Left lung (tissue), 4 donors: ENCODE measurements at regions not wholly inside any gene's neighbourhood (a gene's known extent, or its start where the extent isn't known, plus 50 kb on each side); places are given as distances from the start of the nearest gene placed in this dataset.
A peak's percentile ranks its signal among the peaks of the same experiment; 100 is the strongest.

Experiments used
- ATAC-seq: fragments of 200-7000 bp; cut with Tn5 transposase; one replicate; pipeline ENCODE4 v1.9.1; 2020; ENCODE audit warnings: moderate library complexity
- DNase-seq, 4 donors: peaks; one replicate each; pipeline ENCODE4 v3.0.0-alpha.2; 2013 to 2020
- H3K27ac ChIP-seq, 2 donors: fragments of 200-600 bp; sonication (generic) in 1 of 2; one replicate each; pipeline versions ENCODE4 v1.5.0 to v1.8.0; 2020 to 2021
- H3K27me3 ChIP-seq, 2 donors: fragments of 200-600 bp; sonication (generic) in 1 of 2; one replicate each; pipeline versions ENCODE4 v1.5.0 to v1.8.0; 2020 to 2021
- H3K36me3 ChIP-seq, 2 donors: fragments of 200-600 bp; sonication (generic) in 1 of 2; one replicate each; pipeline versions ENCODE4 v1.5.0 to v1.8.0; 2020 to 2021
- H3K4me1 ChIP-seq, 2 donors: fragments of 200-600 bp; one replicate each; pipeline ENCODE4 v1.8.0; 2021
- H3K4me3 ChIP-seq, 2 donors: fragments of 200-600 bp; sonication (generic) in 1 of 2; one replicate each; pipeline versions ENCODE4 v1.5.0 to v1.8.0; 2020 to 2021; ENCODE audit warnings: mild to moderate bottlenecking in 1 of 2
- H3K9me3 ChIP-seq, 2 donors: fragments of 200-600 bp; sonication (generic) in 1 of 2; one replicate each; pipeline versions ENCODE4 v1.5.0 to v1.8.0; 2020 to 2021
- intact Hi-C, 2 donors: fragments of 100-400 bp; cut with DNase I; formaldehyde crosslinking; loops; one replicate each; pipeline versions ENCODE4 v1.11.2 to v1.14.2; 2022
- TF ChIP-seq, protein P1 (sequence below), 2 donors: fragments of 200-600 bp; sonication (generic) in 1 of 2; IDR thresholded peaks; one replicate each; pipeline versions ENCODE4 v1.5.0 to v1.8.0; 2021; ENCODE audit warnings: antibody characterized with exemption in 2 of 2
- donor health status: DM: no; HTN: yes; CAD: no.
- donor health status: DM: no; HTN: no; CAD: no.

GRCh38 chr5:174311121-174311520, 265.6 kb downstream of the NSG2 start:
- H3K4me3 ChIP-seq: no peak overlapping the region
- intact Hi-C loops: loop anchor here in 1 of 2 donors (5.0 kb wide), 1 partner anchor 684 kb away; no protein-coding TSS in a partner anchor
- no peaks in the 10 kb centered on the region for H3K9me3 ChIP-seq
- no peak for DNase-seq
- peaks cover 10 to 57% of the 10 kb centered on the region in 2 donors for H3K27me3 ChIP-seq
- peaks cover 0 to 10% of the 10 kb centered on the region in 2 donors for H3K4me1 ChIP-seq
- no peak for ATAC-seq
- H3K27ac ChIP-seq: no peak overlapping the region
- TF ChIP-seq, protein P1, sequence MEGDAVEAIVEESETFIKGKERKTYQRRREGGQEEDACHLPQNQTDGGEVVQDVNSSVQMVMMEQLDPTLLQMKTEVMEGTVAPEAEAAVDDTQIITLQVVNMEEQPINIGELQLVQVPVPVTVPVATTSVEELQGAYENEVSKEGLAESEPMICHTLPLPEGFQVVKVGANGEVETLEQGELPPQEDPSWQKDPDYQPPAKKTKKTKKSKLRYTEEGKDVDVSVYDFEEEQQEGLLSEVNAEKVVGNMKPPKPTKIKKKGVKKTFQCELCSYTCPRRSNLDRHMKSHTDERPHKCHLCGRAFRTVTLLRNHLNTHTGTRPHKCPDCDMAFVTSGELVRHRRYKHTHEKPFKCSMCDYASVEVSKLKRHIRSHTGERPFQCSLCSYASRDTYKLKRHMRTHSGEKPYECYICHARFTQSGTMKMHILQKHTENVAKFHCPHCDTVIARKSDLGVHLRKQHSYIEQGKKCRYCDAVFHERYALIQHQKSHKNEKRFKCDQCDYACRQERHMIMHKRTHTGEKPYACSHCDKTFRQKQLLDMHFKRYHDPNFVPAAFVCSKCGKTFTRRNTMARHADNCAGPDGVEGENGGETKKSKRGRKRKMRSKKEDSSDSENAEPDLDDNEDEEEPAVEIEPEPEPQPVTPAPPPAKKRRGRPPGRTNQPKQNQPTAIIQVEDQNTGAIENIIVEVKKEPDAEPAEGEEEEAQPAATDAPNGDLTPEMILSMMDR (IDR thresholded peaks at IDR 0.05): no peak
- H3K36me3 ChIP-seq: no peaks in the 10 kb centered on the region

GRCh38 chr5:174311531-174312269, 266.2 kb downstream of the NSG2 start:
- Histone ChIP-seq H3K36me3 (no peaks in the 10 kb centered on the region), H3K27ac (no peak overlapping the region), H3K4me3 (peak overlapping the region in 1 of 2 donors; percentile 15), H3K9me3 (no peaks in the 10 kb centered on the region), H3K4me1 (peaks cover 0 to 10% of the 10 kb centered on the region in 2 donors), H3K27me3 (peaks cover 10 to 60% of the 10 kb centered on the region in 2 donors)
- TF ChIP-seq, protein P1 (IDR thresholded peaks at IDR 0.05): peak; percentile 86 to 94
- ATAC-seq (peak; percentile 94), DNase-seq (peak in 3 of 4 donors; percentile 68 to 90 (median 75))
- intact Hi-C loops: loop anchor here in 1 of 2 donors (5.0 kb wide), 1 partner anchor 684 kb away; no protein-coding TSS in a partner anchor

DNA sequence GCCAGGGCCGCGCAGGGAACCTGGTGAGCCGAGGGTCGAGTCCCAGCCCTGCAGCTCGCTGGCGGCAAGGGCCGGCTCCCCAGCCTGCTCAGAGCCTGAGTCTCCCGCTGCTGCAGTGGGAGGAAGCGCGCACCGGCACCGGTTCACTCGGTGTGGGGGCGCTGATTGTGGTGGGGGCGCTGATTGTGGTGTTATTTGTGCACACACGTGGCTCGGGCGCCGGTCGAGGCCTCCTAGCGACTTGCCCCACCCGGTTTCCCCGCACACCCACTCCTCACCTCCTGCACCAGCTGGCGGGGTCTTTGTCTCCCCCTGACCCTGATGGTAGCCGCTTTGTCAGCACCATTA, 266.7 kb downstream of the NSG2 start:
- DNase-seq (no peak), ATAC-seq (peak; percentile 10)
- intact Hi-C loops: loop anchor here in 1 of 2 donors (5.0 kb wide), 1 partner anchor 685 kb away; no protein-coding TSS in a partner anchor
- Histone ChIP-seq H3K27ac (no peak overlapping the region), H3K27me3 (peaks cover 10 to 64% of the 10 kb centered on the region in 2 donors), H3K4me3 (no peak overlapping the region), H3K36me3 (no peaks in the 10 kb centered on the region), H3K9me3 (no peaks in the 10 kb centered on the region), H3K4me1 (peaks cover 0 to 10% of the 10 kb centered on the region in 2 donors)
- TF ChIP-seq, protein P1 (IDR thresholded peaks at IDR 0.05): peak in 1 of 2 donors; percentile 15

DNA sequence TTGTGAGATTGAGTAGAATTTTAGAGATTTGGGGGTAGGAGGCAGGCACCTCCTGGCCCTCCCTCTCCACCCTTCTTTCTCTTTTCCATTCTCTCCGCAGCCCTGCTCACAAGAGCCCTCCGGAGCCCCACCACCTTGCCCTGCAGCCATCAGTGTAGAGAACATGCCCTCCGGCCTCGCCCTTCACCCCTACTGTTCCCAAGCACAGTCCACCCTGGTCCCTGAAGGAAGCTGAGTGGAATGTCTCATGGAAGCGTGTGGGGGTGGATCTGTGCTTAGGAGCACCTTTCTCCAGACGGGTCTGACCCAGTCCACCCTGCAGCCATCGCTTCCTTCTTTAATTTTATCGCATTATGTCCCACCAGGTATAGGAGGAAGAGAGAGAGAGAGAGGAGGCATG, 267.1 kb downstream of the NSG2 start:
- Histone ChIP-seq H3K4me3 (no peak overlapping the region), H3K27me3 (peaks cover 10 to 67% of the 10 kb centered on the region in 2 donors), H3K4me1 (peaks cover 0 to 10% of the 10 kb centered on the region in 2 donors), H3K9me3 (no peaks in the 10 kb centered on the region), H3K27ac (no peak overlapping the region), H3K36me3 (no peaks in the 10 kb centered on the region)
- intact Hi-C loops: loop anchor here in 1 of 2 donors (5.0 kb wide), 1 partner anchor 685 kb away; no protein-coding TSS in a partner anchor
- DNase-seq: peak in 1 of 4 donors; percentile 37
- TF ChIP-seq, protein P1 (IDR thresholded peaks at IDR 0.05): no peak
- no peak for ATAC-seq

DNA sequence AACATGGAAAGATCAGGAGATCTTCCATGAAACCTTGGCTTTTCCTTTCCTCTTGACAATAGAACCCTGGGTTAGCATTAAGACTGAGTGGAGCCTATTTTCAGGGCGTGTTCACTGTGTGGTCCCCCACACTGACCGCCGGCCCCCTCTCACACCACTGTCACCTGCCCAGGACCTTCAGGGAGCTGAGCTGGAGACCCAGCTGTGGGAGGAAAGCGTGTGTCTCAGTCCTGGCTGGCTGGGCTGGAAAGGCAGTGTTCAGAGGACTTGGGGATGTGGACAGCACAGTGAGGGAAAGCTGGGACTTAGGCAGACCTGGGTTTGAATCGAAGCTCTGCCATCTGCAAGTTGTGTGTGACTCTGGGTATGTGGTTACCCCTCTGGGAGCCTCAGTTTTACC, 268.1 kb downstream of the NSG2 start:
- H3K4me1 ChIP-seq: peaks cover 0 to 10% of the 10 kb centered on the region in 2 donors
- no peak overlapping the region for H3K27ac ChIP-seq
- TF ChIP-seq, protein P1 (IDR thresholded peaks at IDR 0.05): no peak
- no peaks in the 10 kb centered on the region for H3K9me3 ChIP-seq
- DNase-seq: peak in 1 of 4 donors; percentile 41
- no peak for ATAC-seq
- peaks cover 10 to 67% of the 10 kb centered on the region in 2 donors for H3K27me3 ChIP-seq
- no peaks in the 10 kb centered on the region for H3K36me3 ChIP-seq
- intact Hi-C loops: loop anchor here in 1 of 2 donors (5.0 kb wide), 1 partner anchor 686 kb away; no protein-coding TSS in a partner anchor
- no peak overlapping the region for H3K4me3 ChIP-seq
